HG03095 (cell line): ENCODE measurements at regions not wholly inside any gene's neighbourhood (a gene's known extent, or its start where the extent isn't known, plus 50 kb on each side); places are given as distances from the start of the nearest gene placed in this dataset.

Source experiments
- ATAC-seq: cut with Tn5 transposase; IDR thresholded peaks from one replicate; pipeline ENCODE4 v1.9.1; 2021; ENCODE audit warnings: moderate library complexity; ENCODE audit not compliant: unreplicated experiment

- ATAC-seq, result no peak
Observed at GRCh38 chr10:88104223-88104622, 240.8 kb downstream of the PTEN start.

- ATAC-seq, result peak; percentile 31
Observed at GRCh38 chr10:88106366-88106765, 242.9 kb downstream of the PTEN start.

- no peak for ATAC-seq
Observed at GRCh38 chr10:88107296-88108097, 244.1 kb downstream of the PTEN start.

DNA sequence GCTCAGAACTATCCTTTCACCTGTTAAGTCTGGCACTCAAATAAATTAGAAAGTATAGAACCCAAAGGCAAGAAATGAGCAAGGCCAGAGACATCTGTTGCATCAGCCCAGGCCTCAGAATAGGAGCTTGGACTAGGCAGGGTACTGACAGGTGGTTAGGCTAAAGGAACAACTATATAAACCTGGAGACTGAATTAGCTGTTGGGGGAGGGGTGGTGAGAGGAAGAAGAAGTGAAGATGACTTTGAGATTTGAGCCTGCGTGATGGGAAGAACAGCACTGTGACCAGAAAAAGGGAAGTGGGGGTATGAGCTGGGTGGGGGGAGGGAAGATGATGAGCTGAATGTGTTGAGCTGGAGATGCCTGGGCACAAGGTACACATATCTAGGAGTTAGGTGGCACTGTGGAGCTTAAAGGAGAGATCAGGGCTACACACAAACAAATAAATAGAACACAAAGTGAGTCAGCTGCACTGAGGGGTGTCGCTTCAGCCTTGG, 244.7 kb downstream of the PTEN start:
- peak; percentile 36 for ATAC-seq

- ATAC-seq, result no peak
Observed at GRCh38 chr10:88110355-88110754, 246.9 kb downstream of the PTEN start.

- no peak for ATAC-seq
Observed at GRCh38 chr10:88110822-88111221, 247.4 kb downstream of the PTEN start.

GRCh38 chr10:88111294-88111693, 247.9 kb downstream of the PTEN start:
- no peak for ATAC-seq

DNA sequence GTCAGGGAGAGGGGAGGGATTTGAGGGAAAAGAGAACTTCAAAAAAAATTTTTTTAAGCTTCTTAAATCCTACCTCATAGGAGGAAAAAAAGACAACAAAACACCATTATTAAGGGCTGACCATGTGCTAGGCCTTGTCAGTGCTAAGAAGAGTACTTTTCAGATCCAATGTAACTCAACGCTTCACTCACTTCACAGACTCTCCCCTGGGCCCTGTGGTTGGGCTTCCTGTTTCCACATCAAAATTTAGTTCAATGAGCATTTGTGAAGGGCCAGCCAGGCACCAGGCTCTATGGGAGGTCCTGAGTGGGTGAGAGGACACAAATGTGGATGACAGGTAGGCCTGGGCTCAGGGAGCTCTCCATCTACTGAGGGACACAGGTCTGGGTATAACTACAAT, 249.8 kb downstream of the PTEN start:
- no peak for ATAC-seq

- no peak for ATAC-seq
Observed at GRCh38 chr10:88113657-88114272, 250.3 kb downstream of the PTEN start.

DNA sequence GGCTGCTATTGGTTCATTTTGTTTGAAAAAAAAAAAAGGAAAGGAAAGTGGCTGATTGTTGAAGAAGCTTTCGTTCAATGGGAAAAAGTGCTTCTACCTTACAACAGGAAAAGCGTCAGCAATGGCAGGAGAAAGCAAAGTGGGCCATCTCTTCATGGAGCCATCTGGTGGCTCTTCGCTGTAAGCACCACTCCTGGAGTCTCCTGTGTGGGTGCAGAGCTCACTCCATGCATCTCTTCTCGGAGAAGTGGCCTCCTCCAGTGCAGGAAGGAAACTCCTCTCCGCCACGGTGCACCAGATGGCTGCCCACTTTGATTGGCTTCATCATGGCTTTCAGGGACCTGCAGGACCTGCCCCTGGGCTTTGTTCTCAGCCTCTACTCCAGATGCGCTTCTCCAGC, 250.9 kb downstream of the PTEN start:
- peak; percentile 30 for ATAC-seq

- no peak for ATAC-seq
Observed at GRCh38 chr10:88115407-88115806, 252.0 kb downstream of the PTEN start.

DNA sequence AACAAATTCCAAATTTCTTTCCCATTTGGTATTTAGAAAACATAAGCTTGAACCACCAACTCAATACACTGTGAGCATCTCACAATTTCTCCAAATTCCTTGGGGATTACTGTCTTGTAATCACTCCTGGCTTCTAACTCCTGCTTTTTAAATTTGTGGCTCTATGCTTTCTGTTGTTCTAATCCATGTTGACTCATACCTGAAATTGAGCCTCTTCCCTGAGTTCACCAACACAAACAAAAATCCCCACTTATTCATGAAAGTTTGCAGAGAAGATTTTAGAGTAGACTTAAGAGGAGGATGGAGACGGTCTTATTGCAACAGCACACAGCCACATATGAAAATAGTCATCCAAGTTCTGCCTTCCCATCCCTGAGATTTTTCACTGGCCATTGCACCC, 252.5 kb downstream of the PTEN start:
- ATAC-seq, result no peak

DNA sequence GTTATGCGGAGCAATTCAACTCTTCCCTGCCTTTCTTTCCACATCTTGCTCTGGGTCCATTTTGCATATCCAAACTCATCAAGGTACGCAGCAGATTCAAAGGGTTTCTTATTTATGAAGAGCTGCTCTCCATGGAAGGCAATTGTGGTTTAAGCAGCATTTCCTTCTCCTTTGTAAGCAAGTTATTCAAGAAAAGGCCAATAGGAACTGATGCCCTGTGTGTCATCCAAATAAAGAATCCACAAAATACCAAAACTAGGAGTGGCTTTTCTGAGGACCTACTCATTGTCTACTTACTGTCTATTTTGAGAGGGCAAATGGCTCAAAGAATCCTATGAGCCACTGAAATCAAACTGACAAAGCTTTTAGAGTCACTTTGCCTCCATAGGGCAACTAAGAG, 253.1 kb downstream of the PTEN start:
- no peak for ATAC-seq

DNA sequence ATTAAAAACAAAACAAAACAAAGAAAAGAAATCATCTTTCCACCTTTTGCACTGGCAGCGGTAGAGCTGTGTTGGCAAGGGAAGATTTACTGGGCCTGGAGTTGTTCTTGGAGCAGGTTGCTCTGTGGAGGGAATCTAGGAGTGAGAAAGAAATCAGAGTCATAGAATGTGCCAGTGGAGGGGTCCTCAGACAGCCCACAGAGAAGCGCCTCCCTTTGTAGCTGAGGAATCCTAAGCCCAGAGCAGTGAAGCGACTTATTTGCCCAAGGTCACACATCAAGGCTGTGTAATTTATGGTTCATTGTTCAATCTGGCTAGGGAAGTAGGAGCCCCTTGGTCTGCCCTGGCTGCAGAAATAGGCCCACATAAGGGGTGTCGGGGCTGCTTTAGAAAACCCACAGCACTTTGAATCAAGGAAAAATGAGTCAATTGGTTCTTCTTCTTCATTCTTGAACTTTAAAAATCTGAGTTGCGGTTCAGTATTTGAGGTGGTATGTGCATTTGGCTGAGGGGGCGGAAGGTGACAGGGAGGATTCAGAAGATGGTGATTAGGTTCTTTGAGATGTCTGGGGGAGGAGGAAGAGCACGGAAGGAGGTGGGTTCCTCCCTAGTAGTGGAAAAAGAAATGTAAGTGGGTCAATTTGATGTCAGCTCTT, 253.7 kb downstream of the PTEN start:
- ATAC-seq, result no peak

DNA sequence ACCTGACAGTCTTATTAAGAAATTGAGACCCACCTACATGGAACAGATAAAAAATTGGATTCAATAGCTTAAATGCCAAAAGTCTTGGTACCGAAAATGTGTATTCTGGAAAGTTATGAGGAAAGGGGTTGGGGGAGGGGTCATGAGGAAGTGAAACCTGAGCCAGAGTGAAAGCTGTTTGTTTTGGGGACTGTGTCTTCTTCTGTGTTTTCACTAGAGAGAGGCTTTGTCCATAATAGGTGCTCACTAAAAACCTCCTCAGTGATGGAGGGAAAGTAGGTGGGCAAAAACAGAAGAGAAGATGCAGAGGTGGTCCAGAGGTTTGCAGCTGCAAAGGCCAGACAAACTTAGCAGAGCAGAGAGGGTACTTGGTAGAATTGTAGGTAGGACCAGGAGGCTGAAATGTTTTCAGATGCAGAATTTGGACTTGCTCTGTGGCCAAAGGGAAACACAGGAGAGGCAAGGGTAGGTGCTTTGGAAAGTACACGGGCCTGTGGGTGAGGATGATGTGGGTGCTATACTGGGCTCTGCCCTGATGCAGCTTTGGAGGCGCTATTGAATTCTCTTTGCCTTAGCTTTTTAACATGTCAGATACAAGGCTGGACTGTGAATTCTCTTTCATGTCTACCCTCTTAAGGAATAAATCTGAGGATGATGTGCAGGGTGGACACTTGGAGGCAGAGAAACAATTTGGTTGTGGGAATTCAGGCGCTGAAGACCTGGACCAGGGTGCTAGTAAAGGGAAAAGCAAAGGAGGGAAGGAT, 254.6 kb downstream of the PTEN start:
- no peak for ATAC-seq

GRCh38 chr10:88118729-88119128, 255.3 kb downstream of the PTEN start:
- ATAC-seq, result no peak

- no peak for ATAC-seq
Observed at GRCh38 chr10:88119160-88119559, 255.7 kb downstream of the PTEN start.

- ATAC-seq, result no peak
Observed at GRCh38 chr10:88120075-88120474, 256.6 kb downstream of the PTEN start.

GRCh38 chr10:88120599-88121333, 257.3 kb downstream of the PTEN start:
- ATAC-seq, result no peak

- ATAC-seq, result no peak
Observed at GRCh38 chr10:88121361-88121760, 257.9 kb downstream of the PTEN start.

- no peak for ATAC-seq
Observed at GRCh38 chr10:88122145-88122544, 258.7 kb downstream of the PTEN start.
